Embryonic facial prominence (tissue), 1 donor: ENCODE measurements at regions not wholly inside any gene's neighbourhood (a gene's known extent, or its start where the extent isn't known, plus 50 kb on each side); places are given as distances from the start of the nearest gene placed in this dataset.
"Not testable (repeated sequence)": the region's sequence is repeated elsewhere in the genome, so short reads cannot be mapped to it uniquely, and the experiment has no call there.

Source experiments
- DNase-seq: peaks from one replicate; pipeline ENCODE4 v3.0.0-alpha.2; 2016; ENCODE audit errors: extremely low spot score

DNA sequence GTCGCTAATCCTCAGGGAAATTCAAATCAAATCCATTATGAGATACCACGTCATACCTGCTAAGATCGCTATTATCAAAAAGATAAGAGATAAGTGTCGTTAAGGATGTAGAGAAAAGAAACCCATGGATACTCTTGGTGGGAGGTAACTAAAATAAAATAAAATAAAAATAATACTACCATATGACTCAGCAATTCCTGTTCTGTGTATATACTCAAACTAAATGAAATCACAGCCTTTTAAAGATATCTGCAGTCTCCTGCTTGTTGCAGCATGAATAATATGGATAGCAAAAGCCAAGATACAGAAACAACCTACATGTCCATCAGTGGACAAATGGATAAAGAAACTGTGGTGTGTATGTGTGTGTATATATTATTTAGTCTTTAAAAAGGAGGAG, 105.8 kb upstream of the IL15 start:
- DNase-seq, result no peak

DNA sequence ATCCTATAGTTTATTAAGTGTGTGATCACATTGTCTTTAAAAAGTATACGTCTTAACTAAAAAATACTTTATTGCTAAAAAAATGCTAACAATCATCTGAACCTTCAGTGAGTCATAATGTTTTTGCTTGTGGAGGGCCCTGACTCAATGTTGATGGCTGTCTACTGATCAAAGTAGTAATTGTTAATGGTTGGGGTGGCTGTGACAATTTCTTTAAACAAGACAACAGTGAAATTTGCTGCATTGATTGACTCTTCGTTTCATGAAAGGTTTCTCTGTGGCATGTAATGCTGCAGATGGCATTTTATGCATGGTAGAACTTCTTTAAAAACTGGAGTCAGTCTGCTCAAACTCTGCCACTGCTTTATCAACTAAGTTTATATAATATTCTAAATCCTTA, 101.4 kb upstream of the IL15 start:
- DNase-seq, result no peak

DNA sequence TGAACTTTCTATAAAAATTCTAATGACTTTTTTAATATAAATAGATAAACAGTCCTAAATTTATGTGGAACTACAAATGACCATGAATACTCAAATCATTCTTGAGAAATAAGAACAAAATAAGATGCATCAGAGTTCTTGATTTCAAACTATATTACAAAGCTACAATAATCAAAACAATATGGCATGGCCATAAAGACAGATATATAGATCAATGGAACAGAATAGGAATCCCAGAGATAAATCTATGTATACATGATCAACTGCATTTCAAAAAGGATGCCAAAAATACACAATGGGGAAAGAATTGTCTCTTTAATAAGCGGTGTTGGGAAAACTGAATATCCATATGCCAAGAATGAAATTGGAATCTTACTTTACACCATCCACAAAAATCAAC, 98.4 kb upstream of the IL15 start:
- DNase-seq, result no peak

DNA sequence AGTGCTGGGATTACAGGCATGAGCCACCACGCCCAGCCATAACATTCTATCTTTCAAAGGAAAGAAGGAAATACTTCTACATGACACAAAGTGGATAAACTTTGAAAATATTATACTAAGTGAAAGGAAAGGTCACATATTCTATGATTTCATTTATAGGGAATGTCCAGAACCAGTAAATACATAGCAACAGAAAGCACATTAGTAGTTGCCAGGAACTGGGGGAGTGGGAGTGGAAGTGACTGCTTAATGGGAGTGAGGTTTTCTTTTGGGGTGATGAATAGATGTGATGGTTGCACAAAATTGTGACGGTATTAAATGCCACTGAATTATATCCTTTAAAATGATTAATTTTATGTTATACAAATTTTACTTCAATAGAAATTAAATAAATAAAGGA, 95.7 kb upstream of the IL15 start:
- no peak for DNase-seq

DNA sequence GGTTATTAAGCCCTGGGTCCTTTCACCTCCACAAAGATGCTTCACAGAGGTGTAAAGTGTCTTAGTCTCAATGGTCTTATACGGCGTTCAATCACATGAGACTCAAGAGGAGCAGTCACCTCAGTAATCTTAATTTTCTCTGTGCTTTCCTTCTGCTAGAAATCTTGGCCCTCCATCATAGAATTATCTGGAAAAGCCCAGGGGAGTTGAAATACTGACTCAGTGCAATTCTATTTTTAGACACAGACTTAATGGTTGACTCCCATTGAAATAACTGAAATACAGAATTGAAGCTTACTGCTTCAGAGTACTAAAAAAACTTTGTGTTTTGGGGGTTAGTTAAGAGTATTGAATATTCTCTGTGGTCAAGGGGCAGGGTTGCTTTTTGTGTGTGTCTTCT, 94.5 kb upstream of the IL15 start:
- DNase-seq, result no peak

DNA sequence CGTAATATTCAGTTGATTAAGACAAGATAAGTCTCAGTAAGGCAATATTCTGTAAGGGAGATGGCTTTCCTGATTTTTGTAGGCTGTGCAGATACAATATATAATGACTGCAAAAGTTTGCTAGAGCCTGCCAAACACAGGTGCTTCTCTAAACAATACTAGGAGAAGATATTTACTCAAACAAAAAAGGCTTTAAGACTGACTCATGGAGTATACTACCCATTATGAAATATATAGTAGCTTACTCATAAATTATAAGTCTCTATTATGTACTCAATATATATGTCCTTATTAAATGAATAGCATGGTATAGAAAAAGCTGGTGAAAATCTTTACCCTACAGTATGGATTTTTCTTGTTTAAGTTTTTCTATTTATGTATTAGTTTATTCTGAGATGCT, 93.2 kb upstream of the IL15 start:
- no peak for DNase-seq

DNA sequence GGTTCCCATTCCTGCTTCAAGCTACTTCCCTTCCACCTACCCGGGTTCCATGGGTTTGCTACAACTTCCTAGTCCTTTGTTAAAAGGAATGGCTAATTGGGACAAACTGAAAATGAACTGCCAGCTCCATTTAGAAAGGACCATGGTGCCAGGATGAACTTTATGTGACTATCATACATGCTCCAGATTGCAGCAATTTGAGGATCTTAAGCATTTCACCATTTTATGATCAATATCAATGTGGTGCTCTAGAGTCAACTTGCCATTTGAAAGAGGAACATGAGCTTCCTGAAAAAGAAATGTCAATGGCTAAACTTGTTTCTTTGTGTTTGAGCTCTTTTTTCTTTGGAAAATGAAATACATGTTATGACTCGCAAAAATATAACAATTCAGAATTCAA, 92.7 kb upstream of the IL15 start:
- DNase-seq, result no peak

DNA sequence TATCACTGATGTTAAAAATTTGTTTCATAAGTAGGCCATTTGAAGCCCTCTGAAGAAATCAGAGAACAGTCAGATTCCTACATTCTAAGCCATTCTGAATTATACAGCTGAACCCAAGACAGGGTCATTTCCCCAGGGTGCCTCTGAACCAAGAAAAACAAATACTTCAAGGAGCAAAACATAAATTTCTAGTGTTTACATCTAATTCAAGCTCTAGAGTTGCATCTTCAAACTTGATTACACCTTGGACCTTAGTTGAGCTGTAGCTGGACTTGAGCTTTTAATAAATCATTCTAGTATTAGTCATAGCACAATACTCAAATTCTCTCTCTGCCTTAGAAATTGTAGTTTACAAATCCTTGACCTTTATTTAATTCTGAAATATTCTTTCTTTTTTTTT, 87.6 kb upstream of the IL15 start:
- no peak for DNase-seq

DNA sequence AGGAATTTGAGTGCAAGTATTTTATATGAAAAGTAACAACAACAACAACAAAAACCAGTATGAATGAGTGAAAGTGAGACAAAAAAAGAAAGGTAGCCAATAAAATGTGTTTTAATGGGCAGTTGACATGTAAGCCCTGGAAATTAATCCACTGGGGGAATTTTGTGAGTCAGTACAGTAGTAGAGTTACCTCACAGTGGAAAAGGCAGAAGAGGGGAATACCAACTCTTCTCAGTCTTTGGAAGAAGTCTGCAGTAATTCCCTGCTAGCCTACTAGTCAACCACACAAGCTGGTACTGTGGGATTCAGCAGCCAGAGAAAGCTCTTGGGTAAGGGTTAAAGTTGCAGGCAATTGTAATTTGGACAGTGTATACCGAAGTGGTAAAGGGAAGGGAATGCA, 76.3 kb upstream of the IL15 start:
- DNase-seq, result no peak

DNA sequence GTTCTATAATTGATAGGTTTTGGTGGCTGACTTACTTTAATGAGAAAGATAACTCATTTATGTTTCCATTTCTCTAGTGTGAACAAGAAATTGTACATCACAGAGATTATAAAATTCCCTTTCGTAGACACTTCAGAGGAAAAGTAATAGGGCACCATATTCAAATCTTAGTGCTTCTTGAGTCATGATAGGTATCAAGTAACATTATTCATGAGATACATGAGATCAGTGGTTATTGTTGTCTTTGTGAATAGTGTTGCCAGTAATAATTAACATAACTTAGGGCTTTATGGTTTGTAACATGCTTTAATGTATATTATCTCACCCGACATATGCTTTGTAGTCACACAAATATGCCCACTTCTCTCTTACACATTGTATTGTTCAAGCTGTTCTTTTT, 73.7 kb upstream of the IL15 start:
- no peak for DNase-seq

DNA sequence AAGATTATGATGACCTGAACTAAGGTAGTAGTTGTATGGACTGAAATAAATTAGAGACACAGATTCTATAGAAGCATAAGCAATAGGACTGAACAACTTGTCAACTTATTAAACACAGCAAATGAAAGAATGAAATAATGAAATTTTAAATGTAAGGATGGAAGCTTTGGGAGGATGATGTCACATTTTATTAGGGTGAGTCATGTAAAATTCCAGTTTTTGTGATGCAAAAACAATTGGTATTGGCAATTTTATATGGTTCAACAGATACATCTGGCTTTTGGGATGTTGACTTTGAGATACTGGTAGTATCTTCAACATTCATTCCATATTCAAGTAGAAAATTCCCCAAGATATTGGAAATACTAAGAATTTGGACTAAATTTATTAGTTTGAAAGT, 72.7 kb upstream of the IL15 start:
- no peak for DNase-seq

DNA sequence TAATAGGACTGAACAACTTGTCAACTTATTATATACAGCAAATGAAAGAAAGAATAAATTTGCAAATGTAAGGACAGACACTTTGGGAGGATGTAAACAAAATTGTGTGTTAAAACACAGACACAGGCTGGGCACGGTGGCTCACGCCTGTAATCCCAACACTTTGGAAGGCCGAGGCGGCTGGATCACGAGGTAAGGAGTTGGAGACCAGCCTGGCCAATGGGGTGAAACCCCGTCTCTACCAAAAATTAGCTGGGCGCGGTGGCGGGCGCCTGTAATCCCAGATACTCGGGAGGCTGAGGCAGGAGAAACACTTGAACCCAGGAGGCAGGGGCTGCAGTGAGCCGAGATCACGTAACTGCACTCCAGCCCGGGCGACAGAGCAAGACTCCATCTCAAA, 71.4 kb upstream of the IL15 start:
- not testable (repeated sequence) for DNase-seq

DNA sequence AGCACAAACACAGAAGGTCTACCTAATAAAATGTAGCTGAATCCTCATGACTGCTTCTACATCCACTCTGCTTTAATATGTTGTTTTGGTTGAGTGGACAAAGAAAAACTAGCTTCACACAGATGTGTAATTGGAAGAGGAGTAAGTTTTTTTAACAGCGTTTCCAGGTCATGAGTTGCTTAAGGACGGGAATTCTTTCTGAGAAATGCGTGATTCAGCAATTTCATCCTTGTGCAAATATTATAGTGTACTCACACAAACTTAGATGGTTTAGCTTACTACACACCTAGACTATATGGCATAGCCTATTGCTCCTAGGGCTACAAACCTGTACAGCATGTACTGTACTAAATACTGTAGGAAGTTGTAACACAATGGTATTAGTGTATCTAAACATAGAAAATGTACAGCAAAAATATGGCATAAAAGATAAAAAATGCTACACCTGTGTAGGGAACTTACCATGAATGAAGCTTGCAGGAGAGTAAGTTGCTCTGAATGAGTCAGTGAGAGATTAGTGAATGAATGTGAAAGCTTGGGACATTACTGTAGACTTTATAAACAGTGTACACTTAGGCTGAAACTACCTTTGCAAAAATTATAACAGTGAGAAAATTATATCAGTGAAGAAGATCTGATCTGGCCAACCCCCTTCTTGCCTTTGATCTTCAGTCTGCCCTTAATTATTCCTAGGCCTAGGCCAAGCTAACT, 70.8 kb upstream of the IL15 start:
- no peak for DNase-seq

DNA sequence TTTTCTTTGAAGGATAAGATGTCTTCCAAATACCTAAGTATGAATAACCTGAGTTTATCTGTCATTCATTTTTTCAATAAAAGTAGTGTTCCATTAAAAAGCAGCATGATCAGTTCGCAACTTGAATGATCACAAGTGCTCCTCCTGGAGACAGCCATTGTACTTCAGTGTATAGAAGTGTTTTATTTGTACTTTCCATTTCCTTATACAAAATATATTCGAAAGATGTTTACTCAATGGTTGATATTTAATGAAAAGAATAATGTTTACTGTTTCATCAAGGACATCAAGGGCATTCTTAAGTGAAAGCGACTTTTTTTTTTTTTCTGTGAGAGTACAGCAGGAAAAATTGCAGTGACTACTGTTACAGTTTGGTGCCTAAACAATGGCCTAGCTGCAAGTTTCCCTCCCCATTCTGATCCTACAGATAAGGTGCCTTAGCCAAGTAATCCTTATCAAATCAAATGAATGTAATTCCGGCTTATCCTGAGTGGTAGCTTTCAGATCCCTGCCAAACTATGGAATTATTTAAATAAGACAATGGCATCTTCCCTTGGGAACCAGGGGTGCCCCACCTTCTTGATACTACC, 69.0 kb upstream of the IL15 start:
- no peak for DNase-seq

DNA sequence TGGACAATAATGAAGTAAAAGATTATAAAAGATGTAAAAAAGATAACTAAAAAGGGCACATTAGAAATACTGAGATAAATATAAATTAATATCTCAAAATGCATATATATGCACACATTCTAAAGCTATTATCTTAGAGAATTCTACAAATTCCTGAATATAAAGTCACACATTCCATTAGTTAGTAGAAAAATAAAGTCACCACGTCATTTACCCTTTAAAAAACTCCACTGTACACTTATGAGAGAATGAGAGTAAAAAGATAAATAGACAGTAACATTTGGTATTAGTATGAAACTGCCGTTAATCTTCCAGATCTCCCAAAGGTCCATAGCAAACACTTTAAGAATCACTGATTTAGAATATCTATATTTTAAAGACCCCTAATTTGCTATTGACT, 67.2 kb upstream of the IL15 start:
- DNase-seq, result no peak

DNA sequence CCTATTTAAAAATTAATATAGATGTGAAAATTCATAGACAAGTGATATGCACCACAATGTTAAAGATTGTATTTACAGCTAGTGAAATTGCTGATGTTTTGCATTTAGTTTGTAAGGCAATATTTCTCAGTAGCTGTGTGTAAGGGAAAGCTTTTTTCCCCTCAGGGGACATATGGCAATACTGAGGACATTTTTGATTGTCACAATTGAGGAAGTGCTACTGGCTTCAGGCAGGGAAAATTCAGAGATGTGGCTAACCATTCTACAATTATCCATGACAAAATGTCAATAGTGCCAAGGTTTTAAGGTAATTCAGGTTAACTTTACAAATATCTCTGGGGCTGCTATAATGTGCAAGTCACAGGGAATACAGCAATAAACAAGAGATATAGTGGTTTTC, 66.1 kb upstream of the IL15 start:
- no peak for DNase-seq

DNA sequence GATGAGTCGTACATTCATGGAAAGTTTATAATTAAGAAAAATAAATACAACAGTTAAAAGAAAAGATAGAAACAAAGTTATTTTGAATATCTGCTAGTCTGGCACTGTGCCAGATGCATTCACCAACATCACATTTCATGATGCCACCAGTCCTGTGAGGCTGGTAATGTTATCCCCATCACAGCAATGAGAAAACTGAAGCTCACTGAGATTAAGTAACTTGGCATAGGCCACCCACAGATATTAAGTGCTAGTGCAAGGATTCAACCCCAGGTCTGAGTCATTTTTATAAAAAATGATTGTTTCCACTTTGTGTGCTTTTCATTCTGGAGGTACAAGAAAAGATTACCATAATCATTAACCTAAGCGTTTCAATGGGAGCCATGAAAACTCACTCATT, 65.0 kb upstream of the IL15 start:
- no peak for DNase-seq

DNA sequence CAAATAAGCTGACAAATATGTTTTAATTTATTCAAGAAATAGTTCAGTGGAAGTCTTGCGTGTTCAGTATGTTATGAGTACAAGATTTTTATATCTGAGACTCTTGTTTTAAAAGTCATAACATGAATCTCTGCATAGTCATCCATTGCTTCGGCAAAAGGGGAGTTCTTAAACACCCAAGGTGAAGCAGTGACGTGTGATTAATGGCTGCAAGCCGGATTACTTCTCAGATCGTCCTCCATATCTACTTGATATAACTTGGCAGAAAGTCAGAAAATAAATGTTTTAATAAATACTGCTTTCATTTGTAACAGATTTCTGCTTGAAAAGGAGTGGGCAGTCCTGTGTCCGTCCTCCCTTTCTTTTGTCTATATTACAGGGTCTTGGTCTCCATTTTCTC, 64.6 kb upstream of the IL15 start:
- no peak for DNase-seq

DNA sequence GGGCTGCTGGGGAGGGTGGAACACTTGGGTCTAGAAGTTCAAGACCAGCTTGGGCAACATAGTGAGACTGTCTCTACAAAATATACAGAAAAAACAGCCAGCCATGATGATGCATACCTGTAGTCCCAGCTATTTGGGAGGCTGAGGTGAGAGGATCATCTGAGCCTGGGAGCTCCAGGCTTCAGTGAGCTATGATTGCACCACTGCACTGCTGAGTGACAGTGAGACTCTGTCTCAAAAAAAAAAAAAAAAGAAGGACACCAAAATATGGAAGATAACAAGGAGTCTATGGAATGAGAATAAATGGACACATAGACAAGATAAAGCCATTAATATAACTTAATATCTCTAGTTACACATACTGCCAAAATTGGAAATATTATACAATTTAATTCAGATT, 62.7 kb upstream of the IL15 start:
- no peak for DNase-seq

DNA sequence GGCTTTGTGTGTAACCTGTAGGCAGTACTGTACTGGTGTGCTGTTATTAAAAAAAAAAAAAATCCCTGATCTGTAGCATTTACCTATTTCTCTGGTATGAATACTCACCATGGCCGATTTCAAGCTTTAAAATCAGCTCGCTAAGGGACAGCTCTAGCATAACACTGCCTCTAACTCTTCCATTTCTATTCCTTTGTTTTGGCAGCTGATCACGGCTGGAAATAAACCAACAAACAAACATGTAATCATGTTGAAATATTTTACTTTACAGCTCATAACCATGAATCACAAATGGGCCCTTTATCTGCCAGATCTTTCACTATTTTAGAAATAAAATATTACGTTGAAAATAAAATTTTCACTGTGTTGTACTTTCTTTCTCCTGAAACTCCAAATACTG, 60.5 kb upstream of the IL15 start:
- DNase-seq, result no peak

DNA sequence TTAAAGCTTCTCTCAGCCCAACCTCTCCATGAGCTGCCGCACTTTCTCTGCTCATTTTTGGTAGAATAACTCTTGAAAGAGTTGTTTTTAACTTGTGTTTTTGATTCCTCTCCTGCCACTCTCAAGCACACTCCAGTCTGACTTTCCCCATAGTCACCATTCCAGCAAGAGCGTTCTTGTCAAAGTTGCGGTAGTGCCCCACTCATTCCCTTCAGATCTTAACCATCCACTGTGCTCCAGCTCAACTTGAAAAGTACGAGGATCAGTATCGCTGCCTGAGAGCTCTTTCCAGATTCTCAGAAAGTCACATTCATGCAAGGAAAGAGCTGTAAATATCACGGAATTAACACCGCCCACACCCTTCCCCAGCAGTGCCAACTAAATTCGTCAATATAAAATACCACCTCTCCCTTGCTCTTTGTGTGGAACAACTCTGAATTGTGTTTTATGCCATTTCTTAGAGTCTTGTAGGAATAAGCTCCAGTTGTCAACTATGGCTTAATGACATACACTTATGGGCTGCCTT, 59.7 kb upstream of the IL15 start:
- no peak for DNase-seq

DNA sequence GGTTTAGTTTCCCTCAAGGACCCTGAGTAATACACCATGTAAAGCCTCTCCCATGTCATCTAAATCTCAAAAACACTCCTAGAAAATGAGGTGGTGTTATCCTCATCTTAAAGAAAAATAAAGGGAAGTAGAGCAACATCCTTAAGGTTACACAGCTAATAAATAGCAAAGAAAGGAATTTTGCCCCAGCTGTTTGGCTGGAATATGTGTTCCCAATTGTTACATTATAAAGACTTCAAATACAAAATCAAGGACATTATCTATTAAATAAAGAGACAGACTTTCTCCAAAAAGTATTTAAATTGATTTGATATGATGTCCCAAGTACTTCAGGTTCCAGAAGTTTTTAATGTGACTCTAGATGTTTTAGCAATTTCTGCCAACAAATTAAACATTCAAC, 57.9 kb upstream of the IL15 start:
- no peak for DNase-seq

DNA sequence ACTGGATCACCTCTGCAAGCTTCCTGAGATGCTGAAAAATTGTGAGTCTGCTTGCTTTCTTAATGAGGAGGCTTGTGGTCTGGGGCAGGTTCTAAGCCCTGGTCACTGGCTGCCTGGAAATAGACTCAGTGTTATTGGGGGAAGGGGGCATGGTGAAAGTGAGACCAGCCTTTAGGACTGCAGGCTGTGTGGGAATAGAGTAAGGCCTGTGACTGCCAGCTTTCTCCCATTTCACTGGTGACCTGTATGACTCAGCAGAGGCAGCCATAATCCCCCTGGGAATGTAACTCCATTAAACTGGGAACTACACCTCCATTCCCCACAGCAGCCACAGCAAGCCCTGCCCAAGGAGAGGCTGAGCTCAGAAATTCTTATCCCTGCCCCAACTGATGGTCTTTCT, 55.9 kb upstream of the IL15 start:
- DNase-seq, result no peak
